ENCODE measurements at regions not wholly inside any gene's neighbourhood (a gene's known extent, or its start where the extent isn't known, plus 50 kb on each side); places are given as distances from the start of the nearest gene placed in this dataset.
"Not testable (repeated sequence)": the region's sequence is repeated elsewhere in the genome, so short reads cannot be mapped to it uniquely, and the experiment has no call there.

GRCh38 chr14:105713836-105714235 lies 187.5 kb downstream of the TMEM121 start:
- ATAC-seq = not testable (repeated sequence)

GRCh38 chr14:105718787-105719186 lies 192.4 kb downstream of the TMEM121 start:
- not testable (repeated sequence) for ATAC-seq

GRCh38 chr14:105720106-105720505 lies 193.7 kb downstream of the TMEM121 start:
- ATAC-seq = not testable (repeated sequence)

- not testable (repeated sequence) for ATAC-seq
Measured at GRCh38 chr14:105720852-105721601, 194.6 kb downstream of the TMEM121 start.

- ATAC-seq = not testable (repeated sequence)
Measured at GRCh38 chr14:105721602-105721970, 195.2 kb downstream of the TMEM121 start.

GRCh38 chr14:105721996-105722709 lies 195.8 kb downstream of the TMEM121 start:
- not testable (repeated sequence) for ATAC-seq

GRCh38 chr14:105723271-105723670 lies 196.9 kb downstream of the TMEM121 start:
- ATAC-seq = not testable (repeated sequence)

GRCh38 chr14:105723776-105724175 lies 197.4 kb downstream of the TMEM121 start:
- ATAC-seq = not testable (repeated sequence)

GRCh38 chr14:105729825-105730368 lies 203.5 kb downstream of the TMEM121 start:
- not testable (repeated sequence) for ATAC-seq

GRCh38 chr14:105730731-105731130 lies 204.3 kb downstream of the TMEM121 start:
- ATAC-seq = not testable (repeated sequence)

- not testable (repeated sequence) for ATAC-seq
Measured at GRCh38 chr14:105731221-105731985, 205.0 kb downstream of the TMEM121 start.

GRCh38 chr14:105733081-105734065 lies 207.0 kb downstream of the TMEM121 start:
- TF ChIP-seq CSDC2 (CRISPR knock-in tag; IDR thresholded peaks at IDR 0.05) (no peak), GLIS3 (CRISPR knock-in tag; IDR thresholded peaks at IDR 0.05) (no peak), ZNF565 (CRISPR knock-in tag; conservative IDR thresholded peaks at IDR 0.05; ENCODE audit: low read depth) (no peak), ARNTL (CRISPR knock-in tag; IDR thresholded peaks at IDR 0.05; ENCODE audit: borderline replicate concordance, low read depth) (no peak), ZFP3 (CRISPR knock-in tag; IDR thresholded peaks at IDR 0.05) (no peak), PPARA (CRISPR knock-in tag; IDR thresholded peaks at IDR 0.05; ENCODE audit: borderline replicate concordance) (no peak)
- ATAC-seq = no peak

GRCh38 chr14:105734241-105734640 lies 207.9 kb downstream of the TMEM121 start:
- ATAC-seq = not testable (repeated sequence)

GRCh38 chr14:105736331-105736730 lies 209.9 kb downstream of the TMEM121 start:
- not testable (repeated sequence) for ATAC-seq
